Heart left ventricle (tissue), 13 donors: ENCODE measurements at regions not wholly inside any gene's neighbourhood (a gene's known extent, or its start where the extent isn't known, plus 50 kb on each side); places are given as distances from the start of the nearest gene placed in this dataset.

Source experiments
- POLR2A ChIP-seq, 2 donors: fragments of 450-650 bp; IDR thresholded peaks; one replicate each; pipeline ENCODE4 v1.6.1; 2017; ENCODE audit warnings: antibody characterized with exemption in 2 of 2, mild to moderate bottlenecking in 2 of 2, moderate library complexity in 2 of 2
- TF ChIP-seq, protein P1 (sequence below), 12 donors: fragments of 200-600 bp; sonication (generic) in 4 of 12; IDR thresholded peaks; one replicate each; pipeline versions ENCODE4 v1.5.0 to v1.8.0; 2018 to 2022; ENCODE audit warnings: antibody characterized with exemption in 12 of 12, mild to moderate bottlenecking in 5 of 12
- donor health status: ischemic (EF 13 %, LVEDD 7.1; RV severe dilation, severe dysfunction).
- donor health status: DM: no; HTN: yes; CAD: no.
- donor health status: DM: no; HTN: no; CAD: no.
- donor health status: ischemic (EF 25% LVEDD 6.9; RV normal size, moderate dysfunction).
- donor health status: ischemic (EF 25% LVEDD 5.7; RV mildly dilated, moderate dysfunction).
- donor health status: ischemic (EF 35%, LVEDD 5.7; RV mildly dilated, moderate dysfunction).
- donor health status: nonischemic (EF 11% LVEDD 7.7; RV severe dilation, severe dysfunction).
- donor health status: DM: yes; HTN: yes; CAD: no.
- donor health status: PGD.
- donor health status: ischemic (EF 29% LVEDD 5.4; RV normal size, mild dysfunction).
- donor health status: nonischemic (EF 23%, LVEDD 6.1; RV moderate dilation, normal function).

DNA sequence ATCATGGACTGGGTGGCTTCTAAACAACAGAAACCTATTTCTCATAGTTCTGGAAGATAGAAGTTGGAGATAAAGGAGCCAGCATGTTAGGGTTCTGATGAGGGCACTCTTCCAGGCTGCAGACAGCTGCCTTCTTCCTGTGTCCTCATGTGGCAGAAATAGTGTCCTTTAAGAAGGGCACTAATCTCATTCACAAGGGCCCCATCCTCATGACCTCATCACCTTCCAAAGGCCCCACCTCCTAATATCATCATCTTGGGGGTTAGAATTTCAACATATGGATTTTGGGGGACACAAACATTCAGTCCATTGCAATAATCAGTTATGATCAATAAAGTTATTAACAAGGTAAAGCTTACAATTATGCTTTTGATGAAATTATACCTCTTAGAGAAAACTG, 130.8 kb upstream of the SLC22A23 start:
- TF ChIP-seq, protein P1, sequence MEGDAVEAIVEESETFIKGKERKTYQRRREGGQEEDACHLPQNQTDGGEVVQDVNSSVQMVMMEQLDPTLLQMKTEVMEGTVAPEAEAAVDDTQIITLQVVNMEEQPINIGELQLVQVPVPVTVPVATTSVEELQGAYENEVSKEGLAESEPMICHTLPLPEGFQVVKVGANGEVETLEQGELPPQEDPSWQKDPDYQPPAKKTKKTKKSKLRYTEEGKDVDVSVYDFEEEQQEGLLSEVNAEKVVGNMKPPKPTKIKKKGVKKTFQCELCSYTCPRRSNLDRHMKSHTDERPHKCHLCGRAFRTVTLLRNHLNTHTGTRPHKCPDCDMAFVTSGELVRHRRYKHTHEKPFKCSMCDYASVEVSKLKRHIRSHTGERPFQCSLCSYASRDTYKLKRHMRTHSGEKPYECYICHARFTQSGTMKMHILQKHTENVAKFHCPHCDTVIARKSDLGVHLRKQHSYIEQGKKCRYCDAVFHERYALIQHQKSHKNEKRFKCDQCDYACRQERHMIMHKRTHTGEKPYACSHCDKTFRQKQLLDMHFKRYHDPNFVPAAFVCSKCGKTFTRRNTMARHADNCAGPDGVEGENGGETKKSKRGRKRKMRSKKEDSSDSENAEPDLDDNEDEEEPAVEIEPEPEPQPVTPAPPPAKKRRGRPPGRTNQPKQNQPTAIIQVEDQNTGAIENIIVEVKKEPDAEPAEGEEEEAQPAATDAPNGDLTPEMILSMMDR (IDR thresholded peaks at IDR 0.05): no peak
- no peak for TF ChIP-seq POLR2A (IDR thresholded peaks at IDR 0.05)
